ENCODE measurements at regions not wholly inside any gene's neighbourhood (a gene's known extent, or its start where the extent isn't known, plus 50 kb on each side); places are given as distances from the start of the nearest gene placed in this dataset.

DNA sequence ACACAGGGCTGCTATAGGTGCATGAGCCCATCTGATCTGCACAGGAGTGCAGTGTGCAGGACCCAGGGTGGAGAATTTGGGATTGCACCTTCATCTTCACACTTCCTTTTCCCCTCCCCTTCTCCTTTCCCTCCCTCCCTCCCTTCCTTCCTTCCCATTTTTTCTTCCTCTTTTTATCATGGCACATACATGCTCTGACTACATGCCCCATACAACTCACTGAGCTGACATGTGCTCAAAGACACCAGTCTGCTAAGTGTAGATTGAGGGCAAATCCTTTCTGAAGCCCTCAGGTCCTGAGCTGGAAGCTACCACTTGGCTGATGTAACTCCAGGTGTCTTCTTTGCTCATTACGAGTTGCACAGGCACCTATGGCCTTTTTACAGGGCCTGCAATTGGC is 365.3 kb upstream of the ZNF32 start:
- no peak overlapping the region for H3K9ac ChIP-seq (ENCODE audit: low read depth, low read length)
- no peak overlapping the region for H3K4me2 ChIP-seq (ENCODE audit: insufficient read depth, low read length)
- no peak overlapping the region for H2AFZ ChIP-seq (ENCODE audit: low read depth, low read length)
- DNase-seq (no peak), ATAC-seq (ENCODE audit: insufficient read depth, low read depth) (no peak)
- no peaks in the 10 kb centered on the region for H4K20me1 ChIP-seq (ENCODE audit: insufficient read depth, low read length)
- no peaks in the 10 kb centered on the region for H3K27me3 ChIP-seq (ENCODE audit: insufficient read depth, low read length, poor library complexity)
- no peak overlapping the region for H3K27ac ChIP-seq (ENCODE audit: low read length)
- H3K4me1 ChIP-seq (ENCODE audit: insufficient read depth, low read length): no peaks in the 10 kb centered on the region
- H3K36me3 ChIP-seq (ENCODE audit: insufficient read depth, low read length): no peaks in the 10 kb centered on the region
- no peaks in the 10 kb centered on the region for H3K9me3 ChIP-seq (ENCODE audit: insufficient read depth, low read length, severe bottlenecking)
- H3K79me2 ChIP-seq (ENCODE audit: insufficient read depth, low read length): no peaks in the 10 kb centered on the region
- TF ChIP-seq EZH2 (IDR thresholded peaks at IDR 0.05; ENCODE audit: borderline replicate concordance, low read depth, low read length, severe bottlenecking) (no peak), CTCF (IDR thresholded peaks at IDR 0.05; ENCODE audit: borderline replicate concordance, extremely low read depth, low read length, poor library complexity, severe bottlenecking) (no peak)
- H3K4me3 ChIP-seq (ENCODE audit: low read depth in 1 of 2, low read length in 2 of 2): no peak overlapping the region

DNA sequence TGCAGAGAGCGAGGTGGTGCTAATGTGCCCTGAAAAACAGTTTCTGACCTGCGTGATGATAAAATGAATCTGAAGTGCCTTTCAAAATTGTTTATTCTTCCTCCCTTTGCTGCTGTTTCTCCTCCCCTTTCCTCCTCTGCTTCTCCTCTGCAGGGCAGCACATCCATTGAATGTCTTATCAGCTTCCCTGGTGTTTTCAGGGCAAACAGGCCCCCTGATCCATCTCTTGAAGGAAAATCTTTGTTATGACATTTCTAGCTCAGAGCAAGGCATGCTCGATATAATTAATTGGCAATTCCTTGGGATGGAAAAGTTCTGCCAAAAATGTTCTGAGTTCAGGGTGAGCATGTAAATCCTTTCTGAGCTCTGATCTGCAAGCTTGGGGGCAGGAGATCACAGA is 364.2 kb upstream of the ZNF32 start:
- ATAC-seq (ENCODE audit: insufficient read depth, low read depth): no peak
- no peaks in the 10 kb centered on the region for H3K27me3 ChIP-seq (ENCODE audit: insufficient read depth, low read length, poor library complexity)
- no peak overlapping the region for H3K27ac ChIP-seq (ENCODE audit: low read length)
- no peak overlapping the region for H3K4me3 ChIP-seq (ENCODE audit: low read depth in 1 of 2, low read length in 2 of 2)
- H3K79me2 ChIP-seq (ENCODE audit: insufficient read depth, low read length): no peaks in the 10 kb centered on the region
- no peak overlapping the region for H3K9ac ChIP-seq (ENCODE audit: low read depth, low read length)
- TF ChIP-seq EZH2 (IDR thresholded peaks at IDR 0.05; ENCODE audit: borderline replicate concordance, low read depth, low read length, severe bottlenecking): no peak
- no peak for TF ChIP-seq CTCF (IDR thresholded peaks at IDR 0.05; ENCODE audit: borderline replicate concordance, extremely low read depth, low read length, poor library complexity, severe bottlenecking)
- no peak for DNase-seq
- no peaks in the 10 kb centered on the region for H3K4me1 ChIP-seq (ENCODE audit: insufficient read depth, low read length)
- no peaks in the 10 kb centered on the region for H3K36me3 ChIP-seq (ENCODE audit: insufficient read depth, low read length)
- H3K9me3 ChIP-seq (ENCODE audit: insufficient read depth, low read length, severe bottlenecking): no peaks in the 10 kb centered on the region
- no peaks in the 10 kb centered on the region for H4K20me1 ChIP-seq (ENCODE audit: insufficient read depth, low read length)
- no peak overlapping the region for H2AFZ ChIP-seq (ENCODE audit: low read depth, low read length)
- H3K4me2 ChIP-seq (ENCODE audit: insufficient read depth, low read length): no peak overlapping the region

GRCh38 chr10:44011603-44011981 is 362.9 kb upstream of the ZNF32 start:
- H3K79me2 ChIP-seq (ENCODE audit: insufficient read depth, low read length): no peaks in the 10 kb centered on the region
- no peaks in the 10 kb centered on the region for H3K27me3 ChIP-seq (ENCODE audit: insufficient read depth, low read length, poor library complexity)
- no peak overlapping the region for H3K27ac ChIP-seq (ENCODE audit: low read length)
- no peak overlapping the region for H3K4me3 ChIP-seq (ENCODE audit: low read depth in 1 of 2, low read length in 2 of 2)
- no peak for ATAC-seq (ENCODE audit: insufficient read depth, low read depth)
- TF ChIP-seq CTCF (IDR thresholded peaks at IDR 0.05; ENCODE audit: borderline replicate concordance, extremely low read depth, low read length, poor library complexity, severe bottlenecking) (no peak), EZH2 (IDR thresholded peaks at IDR 0.05; ENCODE audit: borderline replicate concordance, low read depth, low read length, severe bottlenecking) (no peak)
- no peaks in the 10 kb centered on the region for H3K4me1 ChIP-seq (ENCODE audit: insufficient read depth, low read length)
- DNase-seq: no peak
- no peaks in the 10 kb centered on the region for H3K9me3 ChIP-seq (ENCODE audit: insufficient read depth, low read length, severe bottlenecking)
- no peak overlapping the region for H3K9ac ChIP-seq (ENCODE audit: low read depth, low read length)
- no peak overlapping the region for H3K4me2 ChIP-seq (ENCODE audit: insufficient read depth, low read length)
- H2AFZ ChIP-seq (ENCODE audit: low read depth, low read length): no peak overlapping the region
- H3K36me3 ChIP-seq (ENCODE audit: insufficient read depth, low read length): no peaks in the 10 kb centered on the region
- no peaks in the 10 kb centered on the region for H4K20me1 ChIP-seq (ENCODE audit: insufficient read depth, low read length)
